ENCODE measurements at regions not wholly inside any gene's neighbourhood (a gene's known extent, or its start where the extent isn't known, plus 50 kb on each side); places are given as distances from the start of the nearest gene placed in this dataset.
"Not testable (repeated sequence)": the region's sequence is repeated elsewhere in the genome, so short reads cannot be mapped to it uniquely, and the experiment has no call there.

GRCh38 chr20:51185861-51186260 lies 163.0 kb upstream of the KCNG1 start:
- no peak for DNase-seq (ENCODE audit: low read depth)

GRCh38 chr20:51185277-51185676 lies 162.4 kb upstream of the KCNG1 start:
- DNase-seq (ENCODE audit: low read depth): no peak

GRCh38 chr20:51184289-51184688 lies 161.4 kb upstream of the KCNG1 start:
- DNase-seq (ENCODE audit: low read depth): no peak

- no peak for DNase-seq (ENCODE audit: low read depth)
Measured at GRCh38 chr20:51183451-51183850, 160.5 kb upstream of the KCNG1 start.

GRCh38 chr20:51182571-51182970 lies 159.7 kb upstream of the KCNG1 start:
- no peak for DNase-seq (ENCODE audit: low read depth)

GRCh38 chr20:51178153-51178552 lies 155.2 kb upstream of the KCNG1 start:
- DNase-seq (ENCODE audit: low read depth): no peak

- DNase-seq (ENCODE audit: low read depth): no peak
Measured at GRCh38 chr20:51176876-51177275, 154.0 kb upstream of the KCNG1 start.

- DNase-seq (ENCODE audit: low read depth): no peak
Measured at GRCh38 chr20:51176446-51176845, 153.5 kb upstream of the KCNG1 start.

GRCh38 chr20:51175724-51176123 lies 152.8 kb upstream of the KCNG1 start:
- DNase-seq (ENCODE audit: low read depth): no peak

- DNase-seq (ENCODE audit: low read depth): no peak
Measured at GRCh38 chr20:51175156-51175555, 152.2 kb upstream of the KCNG1 start.

- DNase-seq (ENCODE audit: low read depth): no peak
Measured at GRCh38 chr20:51174536-51174935, 151.6 kb upstream of the KCNG1 start.

- DNase-seq (ENCODE audit: low read depth): no peak
Measured at GRCh38 chr20:51172558-51173428, 149.9 kb upstream of the KCNG1 start.

- DNase-seq (ENCODE audit: low read depth): no peak
Measured at GRCh38 chr20:51171141-51171540, 148.2 kb upstream of the KCNG1 start.

- DNase-seq (ENCODE audit: low read depth): no peak
Measured at GRCh38 chr20:51169813-51170212, 146.9 kb upstream of the KCNG1 start.

GRCh38 chr20:51167911-51168310 lies 145.0 kb upstream of the KCNG1 start:
- DNase-seq (ENCODE audit: low read depth): not testable (repeated sequence)

GRCh38 chr20:51166489-51166888 lies 143.6 kb upstream of the KCNG1 start:
- no peak for DNase-seq (ENCODE audit: low read depth)

- DNase-seq (ENCODE audit: low read depth): no peak
Measured at GRCh38 chr20:51165131-51165530, 142.2 kb upstream of the KCNG1 start.

- no peak for DNase-seq (ENCODE audit: low read depth)
Measured at GRCh38 chr20:51164731-51165130, 141.8 kb upstream of the KCNG1 start.

- no peak for DNase-seq (ENCODE audit: low read depth)
Measured at GRCh38 chr20:51163996-51164600, 141.2 kb upstream of the KCNG1 start.

- no peak for DNase-seq (ENCODE audit: low read depth)
Measured at GRCh38 chr20:51162015-51162414, 139.1 kb upstream of the KCNG1 start.

GRCh38 chr20:51160821-51161220 lies 137.9 kb upstream of the KCNG1 start:
- DNase-seq (ENCODE audit: low read depth): no peak

GRCh38 chr20:51159981-51160380 lies 137.1 kb upstream of the KCNG1 start:
- no peak for DNase-seq (ENCODE audit: low read depth)

- DNase-seq (ENCODE audit: low read depth): no peak
Measured at GRCh38 chr20:51159303-51159702, 136.4 kb upstream of the KCNG1 start.

- no peak for DNase-seq (ENCODE audit: low read depth)
Measured at GRCh38 chr20:51158226-51158625, 135.3 kb upstream of the KCNG1 start.
